Lung microvascular endothelial cell (primary cell): ENCODE measurements at regions not wholly inside any gene's neighbourhood (a gene's known extent, or its start where the extent isn't known, plus 50 kb on each side); places are given as distances from the start of the nearest gene placed in this dataset.
A peak's percentile ranks its signal among the peaks of the same experiment; 100 is the strongest.
"Not testable (repeated sequence)": the region's sequence is repeated elsewhere in the genome, so short reads cannot be mapped to it uniquely, and the experiment has no call there.

Experiments used
- DNase-seq, 2 donors: peaks; one replicate each; pipeline versions ENCODE4 v3.0.0 to v3.0.0-alpha.2; 2010; ENCODE audit warnings: low read depth in 2 of 2

- DNase-seq: no peak
Measured at GRCh38 chr4:105042451-105042850, 104.2 kb upstream of the TET2 start.

- DNase-seq: peak; percentile 41 to 70
Measured at GRCh38 chr4:105050896-105051295, 95.8 kb upstream of the TET2 start.

- DNase-seq: no peak
Measured at GRCh38 chr4:105057370-105058105, 89.1 kb upstream of the TET2 start.

- DNase-seq: peak in 1 of 2 donors; percentile 25
Measured at GRCh38 chr4:105058177-105058812, 88.4 kb upstream of the TET2 start.

- DNase-seq: no peak
Measured at GRCh38 chr4:105059337-105059736, 87.3 kb upstream of the TET2 start.

- DNase-seq: peak; percentile 11 to 18
Measured at GRCh38 chr4:105060628-105061027, 86.0 kb upstream of the TET2 start.

- DNase-seq: peak; percentile 79 to 90
Measured at GRCh38 chr4:105061136-105061696, 85.5 kb upstream of the TET2 start.

- peak; percentile 48 to 53 for DNase-seq
Measured at GRCh38 chr4:105061731-105062130, 84.9 kb upstream of the TET2 start.

- DNase-seq: no peak
Measured at GRCh38 chr4:105066401-105066800, 80.3 kb upstream of the TET2 start.

- no peak for DNase-seq
Measured at GRCh38 chr4:105067431-105067830, 79.2 kb upstream of the TET2 start.

GRCh38 chr4:105067946-105068345 is 78.7 kb upstream of the TET2 start:
- DNase-seq: no peak

GRCh38 chr4:105068516-105068915 is 78.2 kb upstream of the TET2 start:
- DNase-seq: no peak

GRCh38 chr4:105072095-105072494 is 74.6 kb upstream of the TET2 start:
- not testable (repeated sequence) for DNase-seq

- no peak for DNase-seq
Measured at GRCh38 chr4:105074097-105074496, 72.6 kb upstream of the TET2 start.

GRCh38 chr4:105075045-105075444 is 71.6 kb upstream of the TET2 start:
- DNase-seq: no peak

GRCh38 chr4:105088110-105088879 is 58.4 kb upstream of the TET2 start:
- DNase-seq: peak; percentile 3 to 92

- peak; percentile 63 to 90 for DNase-seq
Measured at GRCh38 chr4:105092356-105092755, 54.3 kb upstream of the TET2 start.

- peak; percentile 54 to 90 for DNase-seq
Measured at GRCh38 chr4:105092768-105093167, 53.9 kb upstream of the TET2 start.

- peak in 1 of 2 donors; percentile 19 for DNase-seq
Measured at GRCh38 chr4:105093975-105094374, 52.7 kb upstream of the TET2 start.
